Loucy (cell line): ENCODE measurements at regions not wholly inside any gene's neighbourhood (a gene's known extent, or its start where the extent isn't known, plus 50 kb on each side); places are given as distances from the start of the nearest gene placed in this dataset.

Experiments
- CTCF ChIP-seq: fragments of 200-600 bp; sonication (generic); conservative IDR thresholded peaks from 2 replicates; pipeline ENCODE4 v1.5.1; 2014; ENCODE audit warnings: mild to moderate bottlenecking, antibody characterized with exemption, low read length
- EZH2phosphoT487 ChIP-seq: fragments of 200-600 bp; IDR thresholded peaks from 2 replicates; pipeline ENCODE4 v1.6.1; 2018; ENCODE audit warnings: antibody characterized with exemption, mild to moderate bottlenecking, moderate library complexity, borderline replicate concordance

- TF ChIP-seq CTCF (no peak), EZH2phosphoT487 (no peak)
Observed at GRCh38 chr18:51480407-51481261, 283.2 kb upstream of the MEX3C start.
